OCI-LY1 (cell line): ENCODE measurements at regions not wholly inside any gene's neighbourhood (a gene's known extent, or its start where the extent isn't known, plus 50 kb on each side); places are given as distances from the start of the nearest gene placed in this dataset.

Experiments
- H2AFZ ChIP-seq: fragments of 200-600 bp; sonication (generic), shearing (Covaris generic); 2 replicates; pipeline ENCODE4 v1.6.0; 2014; ENCODE audit warnings: antibody characterized with exemption, mild to moderate bottlenecking, low read length
- H3F3A ChIP-seq: fragments of 200-600 bp; sonication (generic), shearing (Covaris generic); 2 replicates; pipeline ENCODE4 v1.6.0; 2014; ENCODE audit warnings: mild to moderate bottlenecking, antibody characterized with exemption, low read length, moderate library complexity; ENCODE audit not compliant: insufficient read depth
- H3K27ac ChIP-seq: fragments of 200-600 bp; sonication (generic); 2 replicates; pipeline ENCODE4 v1.5.1; 2014; ENCODE audit warnings: low read length, mixed run types, mild to moderate bottlenecking, low read depth; ENCODE audit not compliant: poor library complexity, severe bottlenecking
- H3K27me3 ChIP-seq: fragments of 200-600 bp; sonication (generic); 2 replicates; pipeline ENCODE4 v1.6.0; 2014; ENCODE audit warnings: antibody characterized with exemption, mild to moderate bottlenecking, low read length, moderate library complexity; ENCODE audit not compliant: insufficient read depth
- H3K36me3 ChIP-seq: fragments of 200-600 bp; sonication (generic); 2 replicates; pipeline ENCODE4 v1.6.1; 2014; ENCODE audit warnings: mild to moderate bottlenecking, antibody characterized with exemption, low read length, moderate library complexity, mixed read lengths; ENCODE audit not compliant: insufficient read depth
- H3K4me1 ChIP-seq: fragments of 200-600 bp; sonication (generic); 2 replicates; pipeline ENCODE4 v1.5.1; 2014; ENCODE audit warnings: mild to moderate bottlenecking, low read length, moderate library complexity; ENCODE audit not compliant: insufficient read depth, severe bottlenecking
- H3K4me2 ChIP-seq: fragments of 200-600 bp; sonication (generic), shearing (Covaris generic); 2 replicates; pipeline ENCODE4 v1.6.1; 2014; ENCODE audit warnings: low read length
- H3K4me3 ChIP-seq: fragments of 200-600 bp; sonication (generic); 2 replicates; pipeline ENCODE4 v1.5.1; 2014; ENCODE audit warnings: low read length, low read depth, mild to moderate bottlenecking, mixed read lengths; ENCODE audit not compliant: poor library complexity, severe bottlenecking
- H3K79me2 ChIP-seq: fragments of 200-600 bp; shearing (Covaris generic); 2 replicates; pipeline ENCODE4 v1.6.1; 2016; ENCODE audit warnings: mixed run types, low read length, mixed read lengths; ENCODE audit not compliant: insufficient read depth
- H3K9ac ChIP-seq: fragments of 200-600 bp; sonication (generic), shearing (Covaris generic); 2 replicates; pipeline ENCODE4 v1.6.1; 2014; ENCODE audit warnings: mild to moderate bottlenecking, low read length, mixed read lengths
- H3K9me2 ChIP-seq: fragments of 200-600 bp; sonication (generic), shearing (Covaris generic); 2 replicates; pipeline ENCODE4 v1.6.1; 2014; ENCODE audit warnings: low read depth, mild to moderate bottlenecking, low read length, mixed read lengths
- H3K9me3 ChIP-seq: fragments of 200-600 bp; shearing (Covaris generic); 2 replicates; pipeline ENCODE4 v1.6.1; 2014; ENCODE audit warnings: low read length, mixed read lengths
- H4K20me1 ChIP-seq: fragments of 200-600 bp; sonication (generic), shearing (Covaris generic); 2 replicates; pipeline ENCODE4 v1.6.0; 2016; ENCODE audit warnings: mild to moderate bottlenecking, low read length; ENCODE audit not compliant: insufficient read depth
- CTCF ChIP-seq: fragments of 200-600 bp; sonication (generic), shearing (Covaris generic); IDR thresholded peaks from 2 replicates; pipeline ENCODE4 v1.5.1; 2017; ENCODE audit warnings: mild to moderate bottlenecking, antibody characterized with exemption, low read length, moderate library complexity, mixed read lengths
- EZH2 ChIP-seq: fragments of 200-600 bp; sonication (generic), shearing (Covaris generic); IDR thresholded peaks from 2 replicates; pipeline ENCODE4 v1.8.0; 2017; ENCODE audit warnings: borderline replicate concordance, mixed run types, mild to moderate bottlenecking, antibody characterized with exemption, low read length, moderate library complexity, mixed read lengths

GRCh38 chr14:41277450-41277849 is 329.2 kb upstream of the LRFN5 start:
- no peaks in the 10 kb centered on the region for H3F3A ChIP-seq
- H3K4me1 ChIP-seq: no peaks in the 10 kb centered on the region
- no peak overlapping the region for H3K4me3 ChIP-seq
- H3K9me3 ChIP-seq: no peaks in the 10 kb centered on the region
- H3K36me3 ChIP-seq: no peaks in the 10 kb centered on the region
- H3K4me2 ChIP-seq: no peak overlapping the region
- H3K79me2 ChIP-seq: no peaks in the 10 kb centered on the region
- no peaks in the 10 kb centered on the region for H4K20me1 ChIP-seq
- H3K9ac ChIP-seq: no peak overlapping the region
- no peaks in the 10 kb centered on the region for H3K27me3 ChIP-seq
- no peak overlapping the region for H3K27ac ChIP-seq
- no peaks in the 10 kb centered on the region for H3K9me2 ChIP-seq
- H2AFZ ChIP-seq: no peak overlapping the region
- TF ChIP-seq CTCF (no peak), EZH2 (no peak)

GRCh38 chr14:41257476-41257875 is 349.2 kb upstream of the LRFN5 start:
- TF ChIP-seq EZH2 (no peak), CTCF (no peak)
- H3K27me3 ChIP-seq: no peaks in the 10 kb centered on the region
- no peak overlapping the region for H2AFZ ChIP-seq
- no peaks in the 10 kb centered on the region for H3K79me2 ChIP-seq
- H3K4me1 ChIP-seq: no peaks in the 10 kb centered on the region
- H3K9ac ChIP-seq: no peak overlapping the region
- no peak overlapping the region for H3K4me2 ChIP-seq
- no peak overlapping the region for H3K27ac ChIP-seq
- H3K9me2 ChIP-seq: no peaks in the 10 kb centered on the region
- no peaks in the 10 kb centered on the region for H4K20me1 ChIP-seq
- H3K36me3 ChIP-seq: no peaks in the 10 kb centered on the region
- peaks cover 5% of the 10 kb centered on the region; the same call in 1 of the 2 replicates for H3K9me3 ChIP-seq
- H3F3A ChIP-seq: no peaks in the 10 kb centered on the region
- no peak overlapping the region for H3K4me3 ChIP-seq

GRCh38 chr14:41235466-41235865 is 371.2 kb upstream of the LRFN5 start:
- Histone ChIP-seq H2AFZ (no peak overlapping the region), H3F3A (no peaks in the 10 kb centered on the region), H4K20me1 (no peaks in the 10 kb centered on the region), H3K9me2 (no peaks in the 10 kb centered on the region), H3K36me3 (no peaks in the 10 kb centered on the region), H3K4me3 (no peak overlapping the region), H3K4me2 (no peak overlapping the region), H3K9me3 (no peaks in the 10 kb centered on the region), H3K79me2 (no peaks in the 10 kb centered on the region), H3K9ac (no peak overlapping the region), H3K27ac (no peak overlapping the region), H3K27me3 (no peaks in the 10 kb centered on the region), H3K4me1 (no peaks in the 10 kb centered on the region)
- no peak for TF ChIP-seq CTCF
- no peak for TF ChIP-seq EZH2
